Ovary (tissue), 7 donors: ENCODE measurements at regions not wholly inside any gene's neighbourhood (a gene's known extent, or its start where the extent isn't known, plus 50 kb on each side); places are given as distances from the start of the nearest gene placed in this dataset.

Experiments
- DNase-seq, 5 donors: peaks; one replicate each; pipeline ENCODE4 v3.0.0-alpha.2; 2019 to 2020
- H3K27ac ChIP-seq, 2 donors: fragments of 200-600 bp; one replicate each; pipeline versions ENCODE4 v1.5.1 to v1.8.0; 2019 to 2022
- H3K27me3 ChIP-seq: fragments of 200-600 bp; one replicate; pipeline ENCODE4 v1.8.0; 2022
- H3K36me3 ChIP-seq: fragments of 200-600 bp; sonication (generic); one replicate; pipeline ENCODE4 v1.5.1; 2019
- H3K4me1 ChIP-seq: one replicate; pipeline ENCODE4 v1.8.1; 2013; ENCODE audit warnings: mild to moderate bottlenecking, moderate library complexity; ENCODE audit not compliant: insufficient read depth
- H3K4me3 ChIP-seq: fragments of 200-600 bp; sonication (generic); one replicate; pipeline ENCODE4 v1.5.1; 2017
- H3K9me3 ChIP-seq, 2 donors: fragments of 200-600 bp in 1 of 2; sonication (generic) in 1 of 2; one replicate each; pipeline versions ENCODE4 v1.5.1 to v1.8.1; 2013 to 2019; ENCODE audit warnings: mild to moderate bottlenecking in 1 of 2, moderate library complexity in 1 of 2
- EP300 ChIP-seq: sonication (generic); formaldehyde crosslinking; IDR thresholded peaks from one replicate; pipeline ENCODE4 v1.6.1; 2017; ENCODE audit warnings: antibody characterized with exemption
- POLR2A ChIP-seq: fragments of 450-650 bp; IDR thresholded peaks from one replicate; pipeline ENCODE4 v1.6.1; 2017; ENCODE audit warnings: antibody characterized with exemption, mild to moderate bottlenecking, moderate library complexity
- WGBS, 3 donors: extraction: QIAGEN DNeasy Blood & Tissue Kit in 1 of 3; methylation state at CpG; one replicate each; pipeline versions ENCODE4 v1.1.5 to v1.1.7; 2013 to 2017; 5-methylcytosine and 5-hydroxymethylcytosine counted together
- intact Hi-C, 4 donors: fragments of 100-400 bp; cut with DNase I; formaldehyde crosslinking; loops; one replicate each; pipeline versions ENCODE4 v1.11.0 to v1.15.1; 2022 to 2023
- TF ChIP-seq, protein P1 (sequence below), 3 donors: fragments of 450-650 bp in 2 of 3; fragments of 200-600 bp in 1 of 3; IDR thresholded peaks; one replicate each; pipeline versions ENCODE4 v1.5.1 to v1.8.0; 2016 to 2022; ENCODE audit warnings: antibody characterized with exemption in 3 of 3, mild to moderate bottlenecking in 1 of 3
- donor health status: DM: no; HTN: no; CAD: no; lungs with moderate emphysema.
- donor health status: DM: no; HTN: no; CAD: no.
- donor health status: Bipolar disorder and iron deficiency.
- donor health status: DM: no; HTN: no; CAD: no.
- donor health status: DM: yes; HTN: yes; CAD: no.

GRCh38 chr6:23705697-23706096, 420.3 kb upstream of the NRSN1 start:
- Histone ChIP-seq H3K27me3 (no peaks in the 10 kb centered on the region), H3K4me3 (no peak overlapping the region), H3K27ac (no peak overlapping the region), H3K4me1 (no peaks in the 10 kb centered on the region), H3K9me3 (no peaks in the 10 kb centered on the region), H3K36me3 (no peaks in the 10 kb centered on the region)
- DNase-seq: no peak
- TF ChIP-seq POLR2A (no peak), EP300 (no peak)
- TF ChIP-seq, protein P1, sequence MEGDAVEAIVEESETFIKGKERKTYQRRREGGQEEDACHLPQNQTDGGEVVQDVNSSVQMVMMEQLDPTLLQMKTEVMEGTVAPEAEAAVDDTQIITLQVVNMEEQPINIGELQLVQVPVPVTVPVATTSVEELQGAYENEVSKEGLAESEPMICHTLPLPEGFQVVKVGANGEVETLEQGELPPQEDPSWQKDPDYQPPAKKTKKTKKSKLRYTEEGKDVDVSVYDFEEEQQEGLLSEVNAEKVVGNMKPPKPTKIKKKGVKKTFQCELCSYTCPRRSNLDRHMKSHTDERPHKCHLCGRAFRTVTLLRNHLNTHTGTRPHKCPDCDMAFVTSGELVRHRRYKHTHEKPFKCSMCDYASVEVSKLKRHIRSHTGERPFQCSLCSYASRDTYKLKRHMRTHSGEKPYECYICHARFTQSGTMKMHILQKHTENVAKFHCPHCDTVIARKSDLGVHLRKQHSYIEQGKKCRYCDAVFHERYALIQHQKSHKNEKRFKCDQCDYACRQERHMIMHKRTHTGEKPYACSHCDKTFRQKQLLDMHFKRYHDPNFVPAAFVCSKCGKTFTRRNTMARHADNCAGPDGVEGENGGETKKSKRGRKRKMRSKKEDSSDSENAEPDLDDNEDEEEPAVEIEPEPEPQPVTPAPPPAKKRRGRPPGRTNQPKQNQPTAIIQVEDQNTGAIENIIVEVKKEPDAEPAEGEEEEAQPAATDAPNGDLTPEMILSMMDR (IDR thresholded peaks at IDR 0.05): no peak
- intact Hi-C loops: no loop called here
- WGBS, 3 donors: 30 to 44% (median 41%) methylated on average over 2 of the region's 2 CpGs

DNA sequence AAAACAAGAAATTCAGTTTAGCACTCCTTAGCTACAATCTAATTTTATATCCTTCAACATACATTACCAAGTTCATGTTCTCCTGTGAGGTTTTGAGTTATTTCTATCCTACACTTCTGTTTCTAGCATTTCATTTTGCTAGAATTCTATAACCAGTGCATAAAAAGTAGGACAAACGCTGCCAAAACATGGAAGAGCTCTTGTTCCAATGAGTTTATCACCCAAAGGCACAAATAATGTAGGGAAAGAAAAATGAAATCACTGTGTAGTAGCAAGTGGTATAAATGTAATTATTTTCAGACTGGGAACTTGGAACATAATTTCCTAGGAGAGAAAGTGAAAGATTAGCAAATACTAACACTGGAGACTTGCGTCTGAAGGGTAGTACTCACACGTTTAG, 413.3 kb upstream of the NRSN1 start:
- Histone ChIP-seq H3K9me3 (no peaks in the 10 kb centered on the region), H3K27ac (no peak overlapping the region), H3K36me3 (no peaks in the 10 kb centered on the region), H3K27me3 (no peaks in the 10 kb centered on the region), H3K4me3 (no peak overlapping the region), H3K4me1 (no peaks in the 10 kb centered on the region)
- intact Hi-C loops: no loop called here
- whole genome bisulfite sequencing, 3 donors: 71 to 76% (median 73%) methylated on average over 3 of the region's 3 CpGs
- no peak for DNase-seq
- TF ChIP-seq EP300: no peak
- TF ChIP-seq, protein P1 (IDR thresholded peaks at IDR 0.05): no peak
- no peak for TF ChIP-seq POLR2A

GRCh38 chr6:23713211-23713610, 412.8 kb upstream of the NRSN1 start:
- Histone ChIP-seq H3K4me1 (no peaks in the 10 kb centered on the region), H3K4me3 (no peak overlapping the region), H3K27ac (no peak overlapping the region), H3K9me3 (no peaks in the 10 kb centered on the region), H3K36me3 (no peaks in the 10 kb centered on the region), H3K27me3 (no peaks in the 10 kb centered on the region)
- TF ChIP-seq, protein P1 (IDR thresholded peaks at IDR 0.05): no peak
- TF ChIP-seq EP300: no peak
- TF ChIP-seq POLR2A: no peak
- 86 to 91% (median 86%) methylated on average over 1 of the region's 1 CpG for WGBS, 3 donors
- intact Hi-C loops: no loop called here
- no peak for DNase-seq

DNA sequence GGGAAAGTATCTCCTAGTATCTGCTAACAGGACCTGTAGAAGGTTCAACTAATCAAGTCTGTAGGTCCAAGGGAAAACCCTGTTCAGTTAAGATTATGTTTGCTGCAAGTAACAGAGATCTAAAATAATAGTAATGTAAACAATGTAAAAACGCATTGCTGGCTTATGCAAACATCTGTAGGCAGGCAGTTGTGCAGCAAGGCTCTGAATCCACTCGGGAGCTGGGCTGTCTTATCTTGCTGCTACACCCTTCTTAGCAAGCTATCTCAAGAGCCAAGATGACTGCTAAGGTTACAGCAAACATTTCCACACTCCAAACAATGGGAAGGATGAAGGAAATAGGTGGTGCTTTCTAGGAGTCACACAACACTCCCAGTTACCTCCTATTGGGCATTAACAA, 397.3 kb upstream of the NRSN1 start:
- no peak for DNase-seq
- intact Hi-C loops: no loop called here
- Histone ChIP-seq H3K9me3 (no peaks in the 10 kb centered on the region), H3K27me3 (no peaks in the 10 kb centered on the region), H3K36me3 (no peaks in the 10 kb centered on the region), H3K4me1 (no peaks in the 10 kb centered on the region), H3K27ac (no peak overlapping the region), H3K4me3 (no peak overlapping the region)
- TF ChIP-seq POLR2A (no peak), EP300 (no peak)
- TF ChIP-seq, protein P1 (IDR thresholded peaks at IDR 0.05): no peak
- WGBS, 3 donors: 2 to 20% (median 7%) methylated on average over 2 of the region's 2 CpGs

- TF ChIP-seq POLR2A: no peak
- no peak for TF ChIP-seq EP300
- intact Hi-C loops: no loop called here
Observed at GRCh38 chr6:23731609-23732008, 394.4 kb upstream of the NRSN1 start.

More at GRCh38 chr6:23731609-23732008, 394.4 kb upstream of the NRSN1 start:
- WGBS, 3 donors: 73 to 87% (median 81%) methylated on average over 4 of the region's 4 CpGs
- no peaks in the 10 kb centered on the region for H3K36me3 ChIP-seq
- no peaks in the 10 kb centered on the region for H3K27me3 ChIP-seq
- no peak overlapping the region for H3K4me3 ChIP-seq
- DNase-seq: no peak
- no peaks in the 10 kb centered on the region for H3K9me3 ChIP-seq
- H3K27ac ChIP-seq: no peak overlapping the region
- no peaks in the 10 kb centered on the region for H3K4me1 ChIP-seq
